B cell (primary cell): ENCODE measurements at regions not wholly inside any gene's neighbourhood (a gene's known extent, or its start where the extent isn't known, plus 50 kb on each side); places are given as distances from the start of the nearest gene placed in this dataset.

ENCODE experiments used
- ATAC-seq: fragments of 200-7000 bp; cut with Tn5 transposase; one replicate; pipeline ENCODE4 v1.10.0; 2021; ENCODE audit warnings: low read depth, mild to moderate bottlenecking, moderate number of reproducible peaks, moderate library complexity
- CTCF ChIA-PET: fragments of 350-600 bp; sonication (Branson Sonifier 250); formaldehyde crosslinking; loops from one replicate; lab custom pipeline; 2021; ENCODE audit warnings: antibody characterized with exemption, inconsistent platforms; lab: Charles Lee
- POLR2A ChIA-PET: fragments of 350-600 bp; sonication (Branson Sonifier 250); formaldehyde crosslinking; loops from one replicate; lab custom pipeline; 2021; ENCODE audit warnings: antibody characterized with exemption; lab: Charles Lee
- DNase-seq: peaks from one replicate; pipeline ENCODE4 v3.0.0; 2013
- H2AFZ ChIP-seq: 2 replicates; pipeline ENCODE4 v1.6.1; 2012; ENCODE audit warnings: mild to moderate bottlenecking, low read depth, low read length; ENCODE audit not compliant: insufficient read depth, poor library complexity, severe bottlenecking
- H3K27ac ChIP-seq, 2 donors: 1 replicate in 1 of 2; 2 replicates in 1 of 2; pipeline ENCODE4 v1.5.1; 2012 to 2013; ENCODE audit warnings: low read length in 2 of 2, mild to moderate bottlenecking in 2 of 2, moderate library complexity in 1 of 2
- H3K27me3 ChIP-seq, 4 experiments: fragments of 200-600 bp in 1 of 4; sonication (generic) in 1 of 4; replicated peaks in 1 of 4; 1 replicate in 2 of 4; 2 replicates in 2 of 4; pipeline versions ENCODE4 v1.6.1 to v1.7.0; 2013 to 2016; ENCODE audit warnings: low read length in 3 of 4, mild to moderate bottlenecking in 2 of 4, mixed read lengths in 1 of 4, moderate library complexity in 1 of 4; ENCODE audit not compliant: insufficient read depth in 4 of 4, control insufficient read depth in 3 of 4; ENCODE audit errors: control extremely low read depth in 1 of 4
- H3K36me3 ChIP-seq, 2 experiments: replicated peaks in 1 of 2; 1 replicate in 1 of 2; 2 replicates in 1 of 2; pipeline versions ENCODE4 v1.6.1 to v1.7.1; 2013; ENCODE audit warnings: low read length in 1 of 2; ENCODE audit not compliant: insufficient read depth in 2 of 2, control insufficient read depth in 1 of 2; ENCODE audit errors: control extremely low read depth in 1 of 2, extremely low read depth in 1 of 2
- H3K4me1 ChIP-seq, 2 donors: fragments of 200-600 bp in 1 of 2; sonication (generic) in 1 of 2; 1 replicate in 1 of 2; 2 replicates in 1 of 2; pipeline versions ENCODE4 v1.5.1 to v1.6.1; 2013 to 2017; ENCODE audit warnings: low read length in 2 of 2; ENCODE audit not compliant: control insufficient read depth in 2 of 2, insufficient read depth in 2 of 2
- H3K4me2 ChIP-seq: replicated peaks from 2 replicates; pipeline ENCODE3; 2012; ENCODE audit warnings: mild to moderate bottlenecking, low read depth, low read length; ENCODE audit not compliant: poor library complexity, severe bottlenecking
- H3K4me3 ChIP-seq, 5 experiments: fragments of 200-600 bp in 1 of 5; sonication (generic) in 1 of 5; 1 replicate in 3 of 5; 2 replicates in 2 of 5; pipeline versions ENCODE4 v1.5.1 to v1.7.0; 2011 to 2016; ENCODE audit warnings: low read length in 4 of 5, mild to moderate bottlenecking in 4 of 5, low read depth in 2 of 5, control low read depth in 1 of 5, moderate library complexity in 1 of 5; ENCODE audit not compliant: insufficient read depth in 1 of 5; ENCODE audit errors: control extremely low read depth in 1 of 5, extremely low read depth in 1 of 5
- H3K79me2 ChIP-seq: fragments of 200-600 bp; sonication (generic); one replicate; pipeline ENCODE4 v1.6.0; 2016; ENCODE audit warnings: low read length; ENCODE audit not compliant: control insufficient read depth, insufficient read depth
- H3K9ac ChIP-seq: fragments of 200-600 bp; sonication (generic); 2 replicates; pipeline ENCODE4 v1.6.1; 2017; ENCODE audit warnings: mild to moderate bottlenecking, low read length, moderate library complexity
- H3K9me3 ChIP-seq, 3 donors: one replicate each; pipeline versions ENCODE4 v1.6.1 to v1.7.1; 2013; ENCODE audit warnings: low read length in 2 of 3; ENCODE audit not compliant: control insufficient read depth in 2 of 3, insufficient read depth in 1 of 3; ENCODE audit errors: control extremely low read depth in 1 of 3
- H4K20me1 ChIP-seq: 2 replicates; pipeline ENCODE4 v1.6.0; 2012; ENCODE audit warnings: mild to moderate bottlenecking, low read length; ENCODE audit not compliant: insufficient read depth, control insufficient read depth, poor library complexity, severe bottlenecking
- H3K27ac Mint-ChIP-seq: one replicate; pipeline ENCODE4 v1.8.0; 2021; ENCODE audit warnings: mixed read lengths
- H3K27me3 Mint-ChIP-seq: one replicate; pipeline ENCODE4 v1.8.0; 2021; ENCODE audit warnings: mixed read lengths
- H3K4me1 Mint-ChIP-seq: one replicate; pipeline ENCODE4 v1.8.0; 2021; ENCODE audit warnings: mixed read lengths
- H3K4me3 Mint-ChIP-seq: one replicate; pipeline ENCODE4 v1.8.0; 2021; ENCODE audit warnings: mixed read lengths
- H3K9me3 Mint-ChIP-seq: one replicate; pipeline ENCODE4 v1.8.0; 2022; ENCODE audit warnings: mixed read lengths; ENCODE audit not compliant: insufficient read depth
- CTCF ChIP-seq: fragments of 200-600 bp; IDR thresholded peaks from one replicate; pipeline ENCODE4 v1.8.0; 2022; ENCODE audit warnings: antibody characterized with exemption, mild to moderate bottlenecking
- EZH2 ChIP-seq: IDR thresholded peaks from 2 replicates; pipeline ENCODE4 v1.6.1; 2012; ENCODE audit warnings: borderline replicate concordance, low read depth, mild to moderate bottlenecking, moderate library complexity, low read length; ENCODE audit not compliant: insufficient read depth, poor library complexity, severe bottlenecking
- WGBS: methylation state at CpG from one replicate; pipeline ENCODE4 v1.1.5; 2013; ENCODE audit warnings: missing lambda C conversion rate; ENCODE audit not compliant: insufficient coverage; 5-methylcytosine and 5-hydroxymethylcytosine counted together
- intact Hi-C: fragments of 100-400 bp; cut with micrococcal nuclease; formaldehyde crosslinking; loops from one replicate; pipeline ENCODE4 v1.10.0; 2022

DNA sequence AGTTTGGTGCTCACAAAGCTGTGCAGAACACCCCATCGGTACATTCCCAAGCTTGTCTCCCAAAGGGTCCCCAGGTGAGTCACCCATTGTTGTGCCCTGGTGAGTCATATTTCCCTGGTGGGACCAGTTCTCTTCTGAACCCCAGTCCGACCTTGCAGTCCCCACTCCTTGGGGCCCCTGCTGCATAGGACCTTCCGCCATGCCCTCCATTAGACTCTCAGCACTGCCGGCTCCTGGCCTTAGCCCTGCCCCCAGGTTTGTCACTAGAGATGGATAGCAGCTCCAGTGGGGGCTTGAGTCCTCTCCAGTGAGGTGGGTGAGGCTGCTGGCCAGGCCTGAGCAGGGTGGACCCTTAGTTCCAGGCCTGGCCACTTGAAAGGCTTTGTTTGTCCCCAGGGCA is 80.5 kb upstream of the MKI67 start:
- no peak overlapping the region for H3K9ac ChIP-seq
- 92% methylated on average over 4 of the region's 4 CpGs for WGBS
- intact Hi-C loops = no loop called here
- peaks cover 0 to 23% (median 2%) of the 10 kb centered on the region in 4 experiments for H3K27me3 ChIP-seq
- no peak for TF ChIP-seq CTCF
- no peak for TF ChIP-seq EZH2
- H3K36me3 ChIP-seq = no peaks in the 10 kb centered on the region
- Mint-ChIP-seq H3K27me3 (peaks cover 34% of the 10 kb centered on the region), H3K27ac (no peak overlapping the region), H3K9me3 (peaks cover under 1% of the 10 kb centered on the region), H3K4me3 (no peak overlapping the region), H3K4me1 (peaks cover 5% of the 10 kb centered on the region)
- ChIA-PET CTCF (no interaction called here), POLR2A (no interaction called here)
- H3K4me2 ChIP-seq = no peak overlapping the region
- ATAC-seq (no peak), DNase-seq (no peak)
- H3K4me1 ChIP-seq = peaks cover 5 to 11% of the 10 kb centered on the region in 2 donors
- no peaks in the 10 kb centered on the region for H4K20me1 ChIP-seq
- H3K79me2 ChIP-seq = no peaks in the 10 kb centered on the region
- no peak overlapping the region for H3K27ac ChIP-seq
- H3K9me3 ChIP-seq = peaks cover 0 to 19% (median 0%) of the 10 kb centered on the region in 3 donors
- no peak overlapping the region for H2AFZ ChIP-seq
- no peak overlapping the region for H3K4me3 ChIP-seq

DNA sequence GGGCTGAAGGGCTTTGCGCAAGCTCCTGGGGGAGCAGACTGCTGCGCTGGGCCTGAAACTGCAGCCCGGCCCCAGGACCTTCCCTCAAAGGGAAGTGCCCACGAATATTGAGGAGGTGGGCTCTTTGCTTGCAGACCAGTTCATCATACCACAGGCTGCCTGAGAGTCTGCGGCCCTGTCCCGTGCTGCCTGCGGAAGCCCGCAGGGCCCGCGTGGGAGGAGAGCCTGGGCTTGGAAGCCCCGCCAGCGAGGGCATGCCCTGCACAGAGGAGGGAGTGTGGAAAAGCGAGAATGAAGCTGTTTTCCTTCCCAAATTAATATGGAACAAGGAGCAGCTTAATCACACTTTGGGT is 83.6 kb upstream of the MKI67 start:
- peaks cover 12% of the 10 kb centered on the region for H3K4me1 Mint-ChIP-seq
- Histone ChIP-seq H3K4me1 (peaks cover 8 to 12% of the 10 kb centered on the region in 2 donors), H3K79me2 (no peaks in the 10 kb centered on the region), H3K4me3 (peak overlapping the region in 4 of 5 experiments; percentile 54 to 77 (median 72)), H3K36me3 (no peaks in the 10 kb centered on the region), H3K4me2 (peak overlapping the region; percentile 82), H3K27me3 (peaks cover 0 to 23% (median 2%) of the 10 kb centered on the region in 4 experiments), H3K9ac (peak overlapping the region; percentile 74), H4K20me1 (no peaks in the 10 kb centered on the region), H3K9me3 (peaks cover 0 to 21% (median 0%) of the 10 kb centered on the region in 3 donors), H3K27ac (no peak overlapping the region), H2AFZ (peak overlapping the region; percentile 87)
- intact Hi-C loops = loop anchor here (5.0 kb wide), 5 partner anchors 63 to 1902 kb away; partner anchors contain the start of gene C10orf143
- H3K9me3 Mint-ChIP-seq = no peaks in the 10 kb centered on the region
- peak overlapping the region; percentile 80 for H3K4me3 Mint-ChIP-seq
- peaks cover 32% of the 10 kb centered on the region for H3K27me3 Mint-ChIP-seq
- 80% methylated on average over 10 of the region's 13 CpGs for WGBS
- TF ChIP-seq EZH2 (no peak), CTCF (no peak)
- no peak for DNase-seq
- ChIA-PET POLR2A (interaction anchor here (0.7 kb wide), 1 partner anchor 84 kb away, joined by 3 read pairs; no protein-coding TSS in a partner anchor), CTCF (interaction anchor here (1.4 kb wide), 1 partner anchor 146 kb away, joined by 4 read pairs; no protein-coding TSS in a partner anchor)
- H3K27ac Mint-ChIP-seq = peak overlapping the region; percentile 20
- no peak for ATAC-seq
